ENCODE measurements at regions not wholly inside any gene's neighbourhood (a gene's known extent, or its start where the extent isn't known, plus 50 kb on each side); places are given as distances from the start of the nearest gene placed in this dataset.
"Not testable (repeated sequence)": the region's sequence is repeated elsewhere in the genome, so short reads cannot be mapped to it uniquely, and the experiment has no call there.

DNA sequence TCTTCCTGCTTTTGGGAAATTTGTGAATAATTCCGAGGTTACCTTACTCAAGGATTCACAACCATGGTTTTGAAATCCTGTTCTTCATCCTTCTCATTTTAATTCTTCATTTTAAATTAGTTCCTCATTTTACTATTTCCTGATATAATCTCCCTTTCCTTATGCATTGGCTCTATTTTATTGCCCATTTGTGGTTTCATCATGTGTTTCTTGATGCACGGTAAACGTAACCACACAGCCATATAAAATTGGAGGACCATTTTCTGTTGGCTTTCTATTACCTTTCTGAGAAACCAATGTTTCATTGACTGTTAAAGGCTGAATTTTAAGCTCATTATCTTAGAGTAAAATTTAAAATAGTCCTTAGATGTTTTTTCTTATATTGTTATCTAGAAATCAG is 100.3 kb upstream of the NDST4 start:
- ATAC-seq, result no peak
- intact Hi-C loops (cut with DNase I, micrococcal nuclease), result no loop called here

GRCh38 chr4:115201042-115201330 is 87.6 kb upstream of the NDST4 start:
- DNase-seq, result no peak
- intact Hi-C loops (cut with DNase I, micrococcal nuclease), result no loop called here
- ATAC-seq, result no peak

More for the DNA sequence above, 100.3 kb upstream of the NDST4 start:
- DNase-seq, result no peak

DNA sequence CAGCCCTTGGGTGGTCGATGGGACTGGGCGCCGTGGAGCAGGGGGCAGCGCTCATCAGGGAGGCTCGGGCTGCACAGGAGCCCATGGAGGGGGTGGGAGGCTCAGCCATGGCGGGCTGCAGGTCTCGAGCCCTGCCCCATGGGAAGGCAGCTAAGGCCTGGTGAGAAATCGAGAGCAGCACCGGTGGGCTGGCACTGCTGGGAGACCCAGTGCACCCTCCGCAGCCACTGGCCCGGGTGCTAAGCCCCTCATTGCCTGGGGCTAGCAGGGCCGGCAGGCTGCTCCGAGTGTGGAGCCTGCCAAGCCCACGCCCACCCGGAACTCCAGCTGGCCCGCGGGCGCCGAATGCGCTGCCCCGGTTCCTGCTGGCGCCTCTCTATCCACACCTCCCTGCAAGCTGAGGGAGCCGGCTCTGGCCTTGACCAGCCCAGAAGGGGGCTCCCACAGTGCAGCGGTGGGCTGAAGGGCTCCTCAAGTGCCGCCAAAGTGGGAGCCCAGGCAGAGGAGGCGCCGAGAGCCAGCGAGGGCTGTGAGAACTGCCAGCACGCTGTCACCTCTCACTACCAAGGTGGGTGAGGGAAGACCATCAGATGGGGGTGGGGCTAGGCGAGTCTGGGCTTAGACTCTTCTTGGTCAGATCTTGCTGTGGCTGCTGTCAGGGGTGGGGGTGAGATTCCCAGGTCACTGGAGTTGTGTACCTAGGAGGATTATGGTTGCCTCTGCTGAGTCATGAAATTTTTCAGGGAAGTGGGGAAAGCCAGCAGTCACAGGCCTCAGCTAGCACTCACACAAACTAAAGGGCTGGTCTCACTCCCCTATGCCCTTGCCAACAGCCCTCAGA is 87.0 kb upstream of the NDST4 start:
- ATAC-seq; DNase-seq; intact Hi-C loops (cut with DNase I, micrococcal nuclease): not testable (repeated sequence)

DNA sequence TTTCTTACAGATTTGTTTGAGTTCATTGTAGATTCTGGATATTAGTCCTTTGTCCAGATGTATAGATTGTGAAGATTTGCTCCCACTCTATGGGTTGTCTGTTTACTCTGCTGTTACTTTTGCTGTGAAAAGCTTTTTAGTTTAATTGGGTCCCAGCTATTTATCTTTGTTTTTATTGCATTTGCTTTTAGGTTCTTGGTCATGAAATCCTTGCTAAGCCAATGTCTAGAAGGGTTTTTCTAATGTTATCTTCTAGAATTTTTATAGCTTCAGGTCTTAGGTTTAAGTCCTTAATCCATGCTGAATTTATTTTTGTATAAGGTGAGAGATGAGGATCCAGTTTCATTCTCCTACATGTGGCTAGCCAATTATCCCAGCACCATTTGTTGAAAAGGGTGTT is 81.2 kb upstream of the NDST4 start:
- ATAC-seq; DNase-seq; intact Hi-C loops (cut with DNase I, micrococcal nuclease): not testable (repeated sequence)

DNA sequence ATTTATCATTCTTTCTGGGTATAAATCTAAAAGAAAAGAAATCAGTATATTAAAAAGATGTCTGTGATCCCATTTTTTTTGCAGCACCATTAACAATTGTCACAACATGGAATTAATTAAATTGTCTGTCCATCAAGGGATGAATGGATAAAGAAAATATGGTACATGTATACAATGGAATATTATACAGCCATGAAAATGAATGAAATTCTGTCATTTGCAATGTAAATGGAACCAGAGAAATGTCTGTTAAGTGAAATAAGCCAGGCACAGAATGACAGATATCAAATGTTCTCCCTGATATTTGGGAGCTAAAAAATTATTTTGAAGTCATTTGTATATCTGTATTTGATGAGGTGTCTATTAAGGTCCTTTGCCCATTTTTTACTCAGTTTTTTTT is 77.1 kb upstream of the NDST4 start:
- ATAC-seq (no peak), DNase-seq (no peak)
- intact Hi-C loops (cut with DNase I, micrococcal nuclease), result no loop called here

DNA sequence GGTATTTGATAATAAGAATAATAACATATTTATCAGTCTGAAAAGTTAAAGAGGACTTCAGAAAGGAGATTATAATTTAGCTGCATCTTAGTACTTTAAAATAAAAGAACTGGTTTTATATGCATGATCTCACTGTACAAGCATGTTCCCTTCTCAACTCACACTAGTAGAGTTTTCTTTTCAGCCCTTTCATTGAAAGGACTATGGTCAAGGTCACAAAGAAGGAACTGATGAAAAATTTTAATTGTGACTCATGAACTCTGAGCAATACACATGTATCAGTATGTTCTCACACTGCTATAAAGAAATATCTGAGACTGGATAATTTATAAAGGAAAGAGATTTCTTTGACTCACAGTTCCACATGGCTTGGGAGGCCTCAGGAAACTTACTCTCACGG is 73.7 kb upstream of the NDST4 start:
- peak; percentile 26 for ATAC-seq
- no peak for DNase-seq
- intact Hi-C loops (cut with DNase I, micrococcal nuclease), result no loop called here

DNA sequence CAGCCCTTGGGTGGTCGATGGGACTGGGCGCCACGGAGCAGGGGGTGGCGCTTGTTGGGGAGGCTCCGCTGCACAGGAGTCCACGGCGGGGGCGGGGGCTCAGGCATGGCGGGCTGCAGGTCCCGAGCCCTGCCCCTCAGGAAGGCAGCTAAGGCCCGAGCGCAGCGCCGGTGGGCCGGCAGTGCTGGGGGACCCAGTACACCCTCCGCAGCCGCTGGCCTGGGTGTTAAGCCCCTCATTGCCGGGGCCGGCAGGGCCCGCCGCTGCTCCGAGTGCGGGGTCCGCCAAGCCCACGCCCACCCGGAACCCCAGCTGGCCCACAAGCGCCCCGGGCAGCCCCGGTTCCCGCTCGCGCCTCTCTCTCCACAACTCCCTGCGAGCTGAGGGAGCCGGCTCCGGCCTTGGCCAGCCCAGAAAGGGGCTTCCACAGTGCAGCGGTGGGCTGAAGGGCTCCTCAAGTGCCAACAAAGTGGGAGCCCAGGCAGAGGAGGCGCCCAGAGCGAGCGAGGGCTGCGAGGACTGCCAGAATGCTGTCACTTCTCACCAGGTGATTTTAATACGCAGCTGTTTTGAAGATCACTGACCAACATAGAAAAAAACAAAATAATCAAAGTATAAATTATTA is 66.1 kb upstream of the NDST4 start:
- DNase-seq; intact Hi-C loops (cut with DNase I, micrococcal nuclease); ATAC-seq: not testable (repeated sequence)

DNA sequence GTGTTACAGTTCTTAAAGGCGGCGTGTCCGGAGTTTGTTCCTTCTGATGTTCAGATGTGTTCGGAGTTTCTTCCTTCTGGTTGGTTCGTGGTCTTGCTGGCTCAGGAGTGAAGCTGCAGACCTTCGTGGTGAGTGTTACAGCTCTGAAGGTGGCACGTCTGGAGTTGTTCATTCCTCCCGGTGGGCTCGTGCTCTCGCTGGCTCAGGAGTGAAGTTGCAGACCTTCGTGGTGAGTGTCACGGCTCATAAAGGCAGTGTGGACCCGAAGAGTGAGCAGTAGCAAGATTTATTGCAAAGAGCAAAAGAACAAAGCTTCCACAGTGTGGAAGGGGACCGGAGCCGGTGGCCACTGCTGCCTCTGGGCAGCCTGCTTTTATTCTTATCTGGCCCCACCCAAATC is 65.3 kb upstream of the NDST4 start:
- ATAC-seq; DNase-seq; intact Hi-C loops (cut with DNase I, micrococcal nuclease): not testable (repeated sequence)

GRCh38 chr4:115171220-115171619 is 57.8 kb upstream of the NDST4 start:
- intact Hi-C loops (cut with DNase I, micrococcal nuclease), result no loop called here
- no peak for DNase-seq
- no peak for ATAC-seq

- intact Hi-C loops (cut with DNase I, micrococcal nuclease), result no loop called here
- ATAC-seq (no peak), DNase-seq (no peak)
Observed at GRCh38 chr4:115165503-115165902, 52.1 kb upstream of the NDST4 start.
